Stimulated activated CD8-positive, alpha-beta memory T cell treated with anti-CD3 and anti-CD28 coated beads, Interleukin-4, amount 100 ng/mL, for 48 hours (primary cell): ENCODE measurements at regions not wholly inside any gene's neighbourhood (a gene's known extent, or its start where the extent isn't known, plus 50 kb on each side); places are given as distances from the start of the nearest gene placed in this dataset.

Experiments
- DNase-seq: peaks from one replicate; pipeline ENCODE4 v3.0.0-alpha.2; 2020

- no peak for DNase-seq
Observed at GRCh38 chr6:114520976-114521375, 178.2 kb upstream of the HS3ST5 start.

- no peak for DNase-seq
Observed at GRCh38 chr6:114514170-114514569, 171.3 kb upstream of the HS3ST5 start.

- DNase-seq, result no peak
Observed at GRCh38 chr6:114471450-114471849, 128.6 kb upstream of the HS3ST5 start.

- no peak for DNase-seq
Observed at GRCh38 chr6:114467931-114468330, 125.1 kb upstream of the HS3ST5 start.

DNA sequence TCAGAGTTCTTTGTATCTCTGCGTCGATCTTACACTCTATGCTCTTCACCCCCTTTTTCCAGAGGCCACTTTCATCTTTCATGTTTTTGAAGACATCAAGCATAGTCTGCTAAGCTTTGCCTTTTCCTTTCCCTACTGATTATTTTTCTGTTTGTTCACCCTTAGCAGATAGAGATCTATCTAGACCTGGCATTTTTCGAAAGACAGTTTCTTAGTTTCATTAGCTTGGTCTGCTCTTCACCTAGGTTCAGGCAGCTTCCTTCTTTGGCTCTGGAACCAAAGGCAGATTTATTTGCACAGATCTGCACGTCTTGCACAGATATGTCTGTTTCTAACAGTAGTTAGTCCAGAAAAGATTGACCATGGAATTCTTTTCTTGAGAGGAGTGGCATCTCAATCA lies 122.7 kb upstream of the HS3ST5 start:
- no peak for DNase-seq

- DNase-seq, result no peak
Observed at GRCh38 chr6:114453737-114454276, 111.0 kb upstream of the HS3ST5 start.

GRCh38 chr6:114452785-114453401 lies 110.1 kb upstream of the HS3ST5 start:
- no peak for DNase-seq

DNA sequence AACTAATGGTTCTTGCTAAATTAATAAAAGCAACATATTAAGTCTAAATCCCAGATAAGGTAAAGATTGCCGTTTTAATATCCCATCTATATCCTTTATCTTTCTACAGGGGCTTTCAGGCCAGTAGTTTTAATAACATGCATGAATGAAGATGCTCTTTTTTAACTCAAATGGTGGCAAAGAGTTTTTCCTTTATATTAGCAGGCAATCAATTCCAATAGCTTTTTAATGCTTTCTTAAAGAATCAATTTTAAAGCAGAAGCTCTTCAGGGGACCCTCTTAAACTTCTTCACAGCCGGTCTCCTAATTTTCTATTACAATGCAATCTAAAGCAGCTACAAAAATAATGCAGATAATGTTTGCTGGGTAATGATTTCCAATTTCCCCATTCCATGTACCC lies 107.8 kb upstream of the HS3ST5 start:
- no peak for DNase-seq

GRCh38 chr6:114449659-114450058 lies 106.8 kb upstream of the HS3ST5 start:
- DNase-seq, result no peak

DNA sequence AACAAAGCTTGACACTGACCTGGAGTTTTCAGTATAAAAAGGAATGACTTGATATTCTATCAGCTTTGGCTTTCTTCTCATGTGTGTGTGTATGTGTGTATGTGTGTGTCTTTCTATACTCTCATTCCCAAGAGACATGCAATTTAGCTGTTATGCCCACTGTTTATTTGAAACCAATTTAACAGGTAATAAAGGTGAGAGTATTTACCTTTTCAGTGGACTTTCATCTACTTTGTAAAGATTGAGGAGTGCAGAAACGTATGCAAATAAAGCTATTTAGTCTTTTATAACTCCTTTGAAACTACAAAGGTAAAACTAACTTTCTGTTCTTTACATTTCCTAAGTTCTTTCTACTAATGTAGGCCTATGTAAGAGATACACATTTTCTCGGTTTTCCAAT lies 103.5 kb upstream of the HS3ST5 start:
- no peak for DNase-seq

- no peak for DNase-seq
Observed at GRCh38 chr6:114445846-114446245, 103.0 kb upstream of the HS3ST5 start.

DNA sequence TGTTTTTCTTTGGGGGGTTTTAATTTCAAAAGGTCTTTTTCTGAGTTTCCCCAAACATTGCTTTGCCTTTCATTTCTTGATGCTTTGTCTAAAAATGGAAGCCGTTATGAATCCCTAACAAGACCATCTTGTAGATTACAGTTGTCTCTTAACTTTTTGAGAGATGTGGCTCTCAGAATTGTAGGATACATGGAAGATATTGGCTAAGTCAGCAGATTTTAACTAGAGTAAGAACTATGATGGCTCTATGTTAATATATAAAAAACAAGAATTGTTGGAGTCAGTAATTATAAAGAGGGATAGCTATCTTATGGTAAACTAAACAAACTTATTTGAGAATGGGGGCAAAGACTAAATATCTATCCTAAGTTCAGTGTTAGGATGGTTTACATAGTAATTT lies 96.6 kb upstream of the HS3ST5 start:
- no peak for DNase-seq

GRCh38 chr6:114437235-114437634 lies 94.4 kb upstream of the HS3ST5 start:
- DNase-seq, result no peak

GRCh38 chr6:114436691-114437090 lies 93.9 kb upstream of the HS3ST5 start:
- no peak for DNase-seq

DNA sequence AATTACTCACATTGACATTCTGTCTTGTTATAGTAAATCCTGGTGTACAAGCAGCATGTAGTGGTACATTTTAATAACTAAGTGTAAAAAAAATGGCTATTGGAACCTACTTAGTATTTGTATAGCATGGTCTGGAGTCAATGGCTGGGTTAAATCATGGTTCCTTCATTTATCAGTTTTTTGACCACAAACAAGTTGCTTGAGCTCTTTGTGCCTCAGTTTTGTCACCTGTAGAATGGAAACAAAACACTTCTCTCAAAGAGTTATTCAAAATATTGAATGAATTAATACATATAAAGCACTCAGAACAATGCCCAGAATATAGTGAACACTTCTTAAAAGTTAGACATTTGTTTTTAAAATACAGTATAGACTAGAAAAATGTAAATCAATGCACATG lies 93.2 kb upstream of the HS3ST5 start:
- DNase-seq, result no peak

DNA sequence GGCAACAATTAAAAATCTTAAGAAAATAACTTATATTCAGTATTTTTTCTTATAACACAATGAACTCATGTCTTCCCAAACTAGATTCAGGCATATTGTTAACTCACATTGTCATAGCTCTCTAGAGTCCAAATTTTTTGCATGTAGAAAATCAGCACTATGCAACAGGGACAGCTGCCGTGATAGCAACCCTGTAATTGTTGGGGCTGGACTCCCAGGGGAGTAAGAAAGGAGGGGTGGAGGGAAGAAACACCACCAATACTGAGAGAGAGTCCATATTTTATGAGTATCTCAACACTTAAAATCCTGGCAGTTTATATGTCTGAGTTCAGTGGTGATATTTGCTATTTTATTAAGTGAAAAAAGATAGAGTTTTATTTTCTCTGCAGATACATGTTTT lies 89.6 kb upstream of the HS3ST5 start:
- no peak for DNase-seq

DNA sequence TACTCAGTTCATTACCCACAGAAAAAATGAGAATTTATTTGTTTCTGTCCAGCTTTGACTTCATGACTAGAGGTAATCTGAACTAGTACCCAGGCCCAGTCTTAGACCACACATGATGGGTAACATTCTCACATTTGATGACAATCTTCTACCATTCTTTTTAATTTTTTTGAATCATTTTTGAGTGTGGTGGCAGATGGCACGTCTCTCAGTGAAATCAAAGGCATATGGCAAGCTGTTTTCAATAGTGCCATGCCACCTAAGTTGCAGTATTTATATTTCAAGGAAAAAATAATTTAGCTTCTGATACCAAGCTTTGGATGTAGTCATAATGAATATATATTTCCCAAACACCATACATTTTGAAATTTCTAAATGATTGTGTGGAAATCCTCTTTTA lies 88.8 kb upstream of the HS3ST5 start:
- no peak for DNase-seq

- no peak for DNase-seq
Observed at GRCh38 chr6:114430534-114431124, 87.8 kb upstream of the HS3ST5 start.

GRCh38 chr6:114428341-114428740 lies 85.5 kb upstream of the HS3ST5 start:
- DNase-seq, result no peak

DNA sequence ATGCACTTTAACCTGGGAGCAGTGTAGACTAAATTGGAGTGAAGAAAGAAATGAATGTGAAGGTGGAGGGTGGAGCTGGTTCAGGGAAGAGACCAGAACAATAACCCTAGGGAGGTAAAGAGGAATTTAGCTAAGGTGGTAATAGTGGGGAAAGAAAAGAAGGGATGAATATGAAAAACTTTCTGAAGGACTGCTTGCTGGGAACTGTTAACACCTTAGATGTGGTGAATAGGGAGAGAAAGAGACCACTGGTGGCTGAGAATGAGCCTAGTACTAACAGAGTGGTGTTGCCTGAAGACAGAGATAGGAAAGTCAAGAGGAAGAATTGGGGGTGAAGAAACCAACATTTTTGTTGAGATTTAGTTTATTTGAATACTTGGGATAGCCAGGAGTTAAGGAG lies 78.4 kb upstream of the HS3ST5 start:
- no peak for DNase-seq

GRCh38 chr6:114419175-114419574 lies 76.4 kb upstream of the HS3ST5 start:
- no peak for DNase-seq

GRCh38 chr6:114418304-114418972 lies 75.6 kb upstream of the HS3ST5 start:
- no peak for DNase-seq

- no peak for DNase-seq
Observed at GRCh38 chr6:114407426-114408035, 64.7 kb upstream of the HS3ST5 start.
